Ishikawa (cell line): ENCODE measurements at regions not wholly inside any gene's neighbourhood (a gene's known extent, or its start where the extent isn't known, plus 50 kb on each side); places are given as distances from the start of the nearest gene placed in this dataset.

Experiments
- CEBPB ChIP-seq: IDR thresholded peaks from 2 replicates; pipeline ENCODE4 v1.6.1; 2012
- CREB1 ChIP-seq: IDR thresholded peaks from 2 replicates; pipeline ENCODE4 v1.6.1; 2012; ENCODE audit warnings: low read depth
- EGR1 ChIP-seq: IDR thresholded peaks from 2 replicates; pipeline ENCODE4 v1.6.1; 2012
- EP300 ChIP-seq: IDR thresholded peaks from 2 replicates; pipeline ENCODE4 v1.6.1; 2012; ENCODE audit warnings: borderline replicate concordance
- FOXM1 ChIP-seq: IDR thresholded peaks from 2 replicates; pipeline ENCODE4 v1.6.1; 2012; ENCODE audit warnings: low read depth, borderline replicate concordance
- MAX ChIP-seq: IDR thresholded peaks from 2 replicates; pipeline ENCODE4 v1.6.1; 2012
- NFIC ChIP-seq: IDR thresholded peaks from 2 replicates; pipeline ENCODE4 v1.6.1; 2012
- RAD21 ChIP-seq: IDR thresholded peaks from 2 replicates; pipeline ENCODE4 v1.6.1; 2012; ENCODE audit warnings: low read depth
- REST ChIP-seq: IDR thresholded peaks from 2 replicates; pipeline ENCODE4 v1.6.1; 2012; ENCODE audit warnings: low read depth, mild to moderate bottlenecking
- TAF1 ChIP-seq: IDR thresholded peaks from 2 replicates; pipeline ENCODE4 v1.6.1; 2012; ENCODE audit warnings: low read depth, mild to moderate bottlenecking
- TCF12 ChIP-seq: IDR thresholded peaks from 2 replicates; pipeline ENCODE4 v1.6.1; 2012; ENCODE audit warnings: low read depth
- TEAD4 ChIP-seq: IDR thresholded peaks from 2 replicates; pipeline ENCODE4 v1.6.1; 2012
- USF1 ChIP-seq: IDR thresholded peaks from 2 replicates; pipeline ENCODE4 v1.6.1; 2012
- YY1 ChIP-seq: IDR thresholded peaks from 2 replicates; pipeline ENCODE4 v1.6.1; 2012; ENCODE audit warnings: low read depth
- ZBTB7A ChIP-seq: IDR thresholded peaks from 2 replicates; pipeline ENCODE4 v1.6.1; 2012; ENCODE audit warnings: low read depth

DNA sequence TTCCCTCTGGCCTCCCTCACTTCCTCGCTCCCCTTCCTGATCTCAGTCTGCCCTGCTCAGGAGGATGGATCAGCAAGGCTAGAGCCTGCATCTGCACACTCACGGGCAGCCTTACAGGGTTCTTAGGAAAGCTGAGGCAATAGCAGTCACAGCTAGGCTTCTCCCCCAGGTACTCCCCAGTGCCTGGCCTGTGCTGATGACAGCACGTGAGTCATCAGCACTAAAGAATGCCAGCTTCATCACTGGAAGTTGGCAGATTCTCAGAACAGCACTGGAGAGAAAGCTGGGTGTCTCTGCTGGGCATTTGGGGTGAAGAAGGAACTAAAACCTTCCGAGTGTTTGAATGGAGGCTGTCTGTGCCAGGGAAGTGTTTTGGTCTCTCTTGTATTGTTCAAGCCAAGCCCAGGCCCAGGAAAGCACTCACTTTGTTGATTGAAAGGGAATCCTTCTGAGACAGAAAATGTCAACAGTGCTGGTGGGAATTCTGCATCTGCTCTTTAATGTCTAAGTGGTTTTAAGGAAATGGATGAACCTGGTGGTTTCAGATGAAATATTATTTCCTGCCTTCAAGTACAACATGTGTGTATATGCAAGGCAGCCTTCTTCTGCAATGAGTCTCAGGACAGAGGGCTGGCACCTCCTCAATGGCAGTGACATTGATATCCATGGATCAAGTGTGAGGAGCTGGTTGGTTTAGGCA, 73.0 kb upstream of the SCOC start:
- TF ChIP-seq RAD21 (no peak), CREB1 (no peak), MAX (no peak), REST (no peak), YY1 (no peak), EP300 (no peak), USF1 (no peak), ZBTB7A (no peak), CEBPB (no peak), NFIC (no peak)

DNA sequence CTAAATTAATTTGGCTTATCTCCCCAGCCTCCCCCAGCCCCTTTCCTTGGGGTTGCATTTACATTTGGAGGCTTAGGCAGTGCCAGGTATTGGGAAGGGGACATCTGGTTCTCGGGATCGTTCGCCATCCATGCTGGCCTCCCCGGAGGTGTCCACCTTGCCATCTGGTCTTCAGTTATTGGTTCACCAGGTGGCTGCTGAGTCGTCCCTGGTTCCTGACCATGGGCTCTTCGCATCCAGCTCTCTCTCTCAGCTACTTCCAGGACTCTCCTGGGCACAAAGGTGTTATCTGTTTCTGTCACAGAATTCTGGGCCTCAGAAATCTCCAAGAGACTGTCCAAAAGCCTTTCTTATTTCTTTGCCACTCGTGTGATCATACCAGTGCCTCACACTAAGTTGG, 75.4 kb upstream of the SCOC start:
- TF ChIP-seq TEAD4: no peak
- no peak for TF ChIP-seq ZBTB7A
- TF ChIP-seq EP300: no peak
- TF ChIP-seq REST: no peak
- no peak for TF ChIP-seq MAX
- no peak for TF ChIP-seq TAF1
- no peak for TF ChIP-seq USF1
- TF ChIP-seq YY1: no peak
- no peak for TF ChIP-seq FOXM1
- no peak for TF ChIP-seq NFIC
- no peak for TF ChIP-seq TCF12
- no peak for TF ChIP-seq CREB1
- no peak for TF ChIP-seq RAD21
- TF ChIP-seq EGR1: no peak
- TF ChIP-seq CEBPB: no peak

- TF ChIP-seq REST: no peak
- TF ChIP-seq EGR1: 0 out of 2 replicates have a peak, but pooled peaks have one; percentile 26
Observed at GRCh38 chr4:140297221-140297570, 76.2 kb upstream of the SCOC start.

GRCh38 chr4:140296335-140297220, 76.9 kb upstream of the SCOC start:
- peak; percentile 40; the same call in 1 of the 2 replicates for TF ChIP-seq USF1
- no peak for TF ChIP-seq REST
